Fibroblast of pulmonary artery (primary cell): ENCODE measurements at regions not wholly inside any gene's neighbourhood (a gene's known extent, or its start where the extent isn't known, plus 50 kb on each side); places are given as distances from the start of the nearest gene placed in this dataset.

Experiments
- DNase-seq: peaks from one replicate; pipeline ENCODE4 v3.0.0-alpha.2; 2010; ENCODE audit warnings: low read depth
- H3K4me3 ChIP-seq: replicated peaks from 2 replicates; pipeline ENCODE4 v1.5.1; 2011; ENCODE audit warnings: low read depth, mild to moderate bottlenecking, control low read depth, low read length, moderate library complexity
- TF ChIP-seq, protein P1 (sequence below): IDR thresholded peaks from 2 replicates; pipeline ENCODE4 v1.5.1; 2011; ENCODE audit warnings: mild to moderate bottlenecking, control low read depth, low read length, inconsistent platforms; ENCODE audit errors: missing control alignments

DNA sequence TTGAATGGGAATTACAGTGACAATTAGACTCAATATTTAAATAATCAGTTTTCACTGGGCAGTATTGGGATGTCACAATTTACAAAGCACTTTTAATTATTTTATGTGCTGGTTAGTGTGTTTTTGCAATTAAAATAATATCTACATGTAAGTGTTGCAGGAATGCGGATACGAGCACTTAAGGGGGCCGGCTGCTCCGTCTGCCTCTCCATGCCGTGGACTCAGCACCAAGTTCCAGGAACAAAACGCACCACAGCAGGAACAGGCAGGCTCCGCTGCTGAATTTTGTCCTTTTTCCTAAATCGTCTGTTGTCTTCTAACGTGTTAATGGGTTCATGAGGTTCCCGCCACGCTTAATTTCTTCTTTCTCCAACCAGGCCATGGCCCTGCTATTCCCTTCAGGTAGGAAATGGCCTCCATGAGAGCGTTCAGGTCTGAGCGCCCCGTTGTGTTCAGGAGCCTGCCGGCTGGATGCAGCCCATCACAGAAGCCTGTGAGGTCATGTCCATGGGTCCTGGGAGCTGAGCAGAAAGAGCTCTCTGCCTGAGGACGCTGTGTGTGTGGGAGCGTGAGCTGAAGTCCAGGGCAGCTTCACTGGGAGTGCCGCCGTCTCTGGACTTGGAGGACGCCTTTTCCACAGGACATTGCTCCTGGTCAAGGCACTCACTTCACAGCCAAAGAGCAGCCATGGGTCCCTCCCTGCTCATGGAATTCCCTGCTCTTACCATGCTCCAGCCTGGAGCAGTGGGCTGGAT is 730.3 kb downstream of the BRD1 start:
- TF ChIP-seq, protein P1, sequence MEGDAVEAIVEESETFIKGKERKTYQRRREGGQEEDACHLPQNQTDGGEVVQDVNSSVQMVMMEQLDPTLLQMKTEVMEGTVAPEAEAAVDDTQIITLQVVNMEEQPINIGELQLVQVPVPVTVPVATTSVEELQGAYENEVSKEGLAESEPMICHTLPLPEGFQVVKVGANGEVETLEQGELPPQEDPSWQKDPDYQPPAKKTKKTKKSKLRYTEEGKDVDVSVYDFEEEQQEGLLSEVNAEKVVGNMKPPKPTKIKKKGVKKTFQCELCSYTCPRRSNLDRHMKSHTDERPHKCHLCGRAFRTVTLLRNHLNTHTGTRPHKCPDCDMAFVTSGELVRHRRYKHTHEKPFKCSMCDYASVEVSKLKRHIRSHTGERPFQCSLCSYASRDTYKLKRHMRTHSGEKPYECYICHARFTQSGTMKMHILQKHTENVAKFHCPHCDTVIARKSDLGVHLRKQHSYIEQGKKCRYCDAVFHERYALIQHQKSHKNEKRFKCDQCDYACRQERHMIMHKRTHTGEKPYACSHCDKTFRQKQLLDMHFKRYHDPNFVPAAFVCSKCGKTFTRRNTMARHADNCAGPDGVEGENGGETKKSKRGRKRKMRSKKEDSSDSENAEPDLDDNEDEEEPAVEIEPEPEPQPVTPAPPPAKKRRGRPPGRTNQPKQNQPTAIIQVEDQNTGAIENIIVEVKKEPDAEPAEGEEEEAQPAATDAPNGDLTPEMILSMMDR, result no peak
- DNase-seq, result no peak
- no peak overlapping the region for H3K4me3 ChIP-seq

DNA sequence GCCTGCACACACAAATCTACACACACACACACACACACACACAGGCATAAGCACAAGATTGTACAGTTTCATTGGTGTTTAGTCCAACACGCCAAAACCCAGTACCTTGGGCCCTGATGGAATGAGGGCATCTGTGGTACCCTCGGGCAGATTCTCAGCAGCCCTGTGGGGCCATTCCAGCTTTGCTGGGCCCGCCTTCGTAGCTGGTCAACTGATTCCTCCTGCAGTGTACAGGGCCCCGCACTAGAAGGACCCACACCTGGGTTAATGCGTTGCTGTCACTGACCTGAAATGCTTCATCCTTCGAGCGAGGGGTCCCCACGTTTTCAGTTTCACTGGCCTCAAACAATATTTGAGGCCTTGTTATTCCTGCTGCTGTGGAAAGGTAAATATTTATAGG is 731.2 kb downstream of the BRD1 start:
- TF ChIP-seq, protein P1, result no peak
- no peak overlapping the region for H3K4me3 ChIP-seq
- DNase-seq, result no peak

- DNase-seq, result no peak
- TF ChIP-seq, protein P1, result no peak
- no peak overlapping the region for H3K4me3 ChIP-seq
Observed at GRCh38 chr22:49095366-49095765, 732.3 kb downstream of the BRD1 start.

DNA sequence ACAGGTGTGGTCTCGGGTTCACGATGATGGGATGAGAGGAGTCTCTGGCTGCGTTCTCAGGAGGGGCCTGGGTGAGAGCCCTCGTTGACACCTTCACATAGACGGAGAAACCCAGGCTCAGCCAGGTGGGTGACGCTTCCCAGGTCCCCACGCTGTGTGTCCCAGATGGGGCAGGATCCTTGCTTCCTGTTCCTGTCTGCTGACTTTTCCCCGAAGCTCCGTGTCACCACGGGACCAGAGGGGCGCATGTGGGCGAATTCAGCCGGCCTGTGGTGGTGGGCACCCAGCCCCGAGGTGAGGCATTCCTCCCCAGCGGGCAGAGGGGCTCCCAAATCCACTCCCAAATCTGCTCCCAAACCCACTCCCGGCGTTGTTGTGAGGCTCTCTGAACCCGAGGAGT is 732.8 kb downstream of the BRD1 start:
- TF ChIP-seq, protein P1, result no peak
- no peak for DNase-seq
- no peak overlapping the region for H3K4me3 ChIP-seq

DNA sequence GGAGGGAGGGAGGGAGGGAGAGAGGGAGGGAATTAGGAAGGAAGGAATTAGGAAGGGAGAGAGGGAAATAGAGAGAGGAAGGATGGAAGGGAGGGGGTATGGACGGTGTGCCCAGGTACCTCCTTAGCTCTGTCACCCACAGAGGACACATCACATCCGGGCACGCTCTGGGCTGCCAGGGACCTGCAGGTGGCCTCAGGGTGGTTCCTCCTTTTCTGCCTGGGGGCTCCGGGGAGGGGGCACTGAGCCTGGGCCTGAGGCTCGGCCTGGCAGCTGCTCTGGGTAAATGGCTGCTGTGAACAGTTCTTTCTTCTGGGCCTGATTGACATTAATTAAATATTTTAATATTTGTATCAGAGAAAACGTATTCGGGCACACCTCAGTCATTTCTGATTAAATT is 733.5 kb downstream of the BRD1 start:
- TF ChIP-seq, protein P1, result no peak
- DNase-seq, result no peak
- no peak overlapping the region for H3K4me3 ChIP-seq

- H3K4me3 ChIP-seq, result no peak overlapping the region
- DNase-seq, result no peak
- TF ChIP-seq, protein P1, result no peak
Observed at GRCh38 chr22:49093192-49093880, 734.3 kb downstream of the BRD1 start.
